Endothelial cell of umbilical vein (primary cell): ENCODE measurements at regions not wholly inside any gene's neighbourhood (a gene's known extent, or its start where the extent isn't known, plus 50 kb on each side); places are given as distances from the start of the nearest gene placed in this dataset.

Experiments used
- BruUV-seq: library from RNA; stranded (reverse); fragments of 400-500 nt; replicated peaks from 2 replicates; lab custom pipeline; 2021; lab: Mats Ljungman, UMichigan
- CTCF ChIA-PET: fragments of 300-600, 350-600 bp; sonication (Branson Sonifier 250); formaldehyde crosslinking; loops from one replicate; lab custom pipeline; 2021; ENCODE audit warnings: antibody characterized with exemption, inconsistent platforms; lab: Charles Lee
- POLR2A ChIA-PET: fragments of 300-600, 350-600 bp; sonication (Branson Sonifier 250); formaldehyde crosslinking; loops from one replicate; lab custom pipeline; 2021; ENCODE audit warnings: antibody characterized with exemption, inconsistent platforms; lab: Charles Lee
- DNase-seq: peaks from one replicate; pipeline ENCODE4 v3.0.0-alpha.2; 2011; ENCODE audit warnings: low read depth, low spot score
- FAIRE-seq: peaks from 2 replicates; lab custom pipeline; 2011; peaks lifted over from hg19 to GRCh38; lab: Jason Lieb, UNC
- H2AFZ ChIP-seq: 2 replicates; pipeline ENCODE4 v1.6.0; 2012; ENCODE audit warnings: low read depth, low read length, control low read depth, inconsistent platforms
- H3K27ac ChIP-seq: 2 replicates; pipeline ENCODE4 v1.5.1; 2011; ENCODE audit warnings: low read depth, mild to moderate bottlenecking, control low read depth, low read length, moderate library complexity; ENCODE audit not compliant: insufficient read depth
- H3K27me3 ChIP-seq, 2 experiments: 2 replicates each; pipeline versions ENCODE4 v1.6.0 to v1.6.1; 2011; ENCODE audit warnings: low read length in 2 of 2, mixed read lengths in 1 of 2; ENCODE audit not compliant: control insufficient read depth in 2 of 2, insufficient read depth in 2 of 2
- H3K36me3 ChIP-seq, 2 experiments: 2 replicates in 1 of 2; 3 replicates in 1 of 2; pipeline ENCODE4 v1.5.1; 2011; ENCODE audit warnings: low read length in 2 of 2, mild to moderate bottlenecking in 1 of 2, moderate library complexity in 1 of 2; ENCODE audit not compliant: control insufficient read depth in 2 of 2, insufficient read depth in 2 of 2; ENCODE audit errors: extremely low read depth in 1 of 2
- H3K4me1 ChIP-seq: 3 replicates; pipeline ENCODE4 v1.5.1; 2011; ENCODE audit warnings: mild to moderate bottlenecking, low read length; ENCODE audit not compliant: control insufficient read depth, insufficient read depth; ENCODE audit errors: extremely low read depth
- H3K4me2 ChIP-seq: 2 replicates; pipeline ENCODE4 v1.6.1; 2011; ENCODE audit warnings: low read length, control low read depth, mixed read lengths; ENCODE audit not compliant: insufficient read depth
- H3K4me3 ChIP-seq, 3 experiments: fragments of 200-600 bp in 1 of 3; sonication (generic), shearing (Covaris generic) in 1 of 3; replicated peaks in 1 of 3; 2 replicates each; pipeline ENCODE4 v1.5.1; 2011 to 2016; ENCODE audit warnings: control low read depth in 3 of 3, low read length in 3 of 3, mild to moderate bottlenecking in 2 of 3, inconsistent platforms in 1 of 3, low read depth in 1 of 3, moderate library complexity in 1 of 3; ENCODE audit not compliant: insufficient read depth in 1 of 3
- H3K79me2 ChIP-seq: 2 replicates; pipeline ENCODE4 v1.6.0; 2012; ENCODE audit warnings: low read length, inconsistent platforms; ENCODE audit not compliant: control insufficient read depth, insufficient read depth
- H3K9ac ChIP-seq: replicated peaks from 2 replicates; pipeline ENCODE3; 2011; ENCODE audit warnings: low read length, control low read depth; ENCODE audit not compliant: insufficient read depth; ENCODE audit errors: extremely low read depth
- H3K9me1 ChIP-seq: replicated peaks from 3 replicates; pipeline ENCODE4 v1.6.0; 2011; ENCODE audit warnings: mild to moderate bottlenecking, low read length; ENCODE audit not compliant: control insufficient read depth, insufficient read depth; ENCODE audit errors: extremely low read depth
- H3K9me3 ChIP-seq: replicated peaks from 2 replicates; pipeline ENCODE4 v1.5.1; 2012; ENCODE audit warnings: low read length, inconsistent platforms; ENCODE audit not compliant: control insufficient read depth, insufficient read depth
- H4K20me1 ChIP-seq: replicated peaks from 2 replicates; pipeline ENCODE3; 2011; ENCODE audit warnings: mild to moderate bottlenecking, low read length; ENCODE audit not compliant: control insufficient read depth, insufficient read depth; ENCODE audit errors: extremely low read depth
- CTCF ChIP-seq, 2 donors: IDR thresholded peaks; 1 replicate in 1 of 2; 2 replicates in 1 of 2; pipeline ENCODE4 v1.5.1; 2011; ENCODE audit warnings: low read length in 2 of 2, mild to moderate bottlenecking in 2 of 2, moderate library complexity in 2 of 2, control low read depth in 1 of 2, inconsistent platforms in 1 of 2, low read depth in 1 of 2; ENCODE audit not compliant: insufficient read depth in 1 of 2; ENCODE audit errors: extremely low read depth in 1 of 2
- EZH2 ChIP-seq: IDR thresholded peaks from 2 replicates; pipeline ENCODE4 v1.6.1; 2012; ENCODE audit warnings: borderline replicate concordance, low read depth, mild to moderate bottlenecking, moderate library complexity, low read length, inconsistent platforms; ENCODE audit not compliant: severe bottlenecking
- FOS ChIP-seq: IDR thresholded peaks from 2 replicates; pipeline ENCODE4 v1.6.1; 2011; ENCODE audit warnings: mild to moderate bottlenecking, low read length, moderate library complexity, borderline replicate concordance; ENCODE audit not compliant: insufficient read depth
- GATA2 ChIP-seq: IDR thresholded peaks from 2 replicates; pipeline ENCODE4 v1.7.0; 2011; ENCODE audit warnings: low read depth, mild to moderate bottlenecking, moderate library complexity, mixed read lengths, low read length; ENCODE audit not compliant: insufficient read length, insufficient read depth
- JUN ChIP-seq: IDR thresholded peaks from 2 replicates; pipeline ENCODE4 v1.6.1; 2011; ENCODE audit warnings: borderline replicate concordance, low read depth; ENCODE audit not compliant: insufficient read length, insufficient read depth
- MAX ChIP-seq: IDR thresholded peaks from 2 replicates; pipeline ENCODE4 v1.6.1; 2011; ENCODE audit not compliant: insufficient read depth, insufficient read length
- MYC ChIP-seq: IDR thresholded peaks from one replicate; pipeline ENCODE4 v1.6.1; 2011; ENCODE audit warnings: mild to moderate bottlenecking, low read depth, low read length
- POLR2A ChIP-seq: IDR thresholded peaks from 2 replicates; pipeline ENCODE4 v1.6.1; 2012; ENCODE audit warnings: low read depth, mild to moderate bottlenecking, control low read depth, low read length
- POLR2AphosphoS5 ChIP-seq: IDR thresholded peaks from 2 replicates; pipeline ENCODE4 v1.6.1; 2012; ENCODE audit warnings: low read depth, mild to moderate bottlenecking, control low read depth, low read length, moderate library complexity; ENCODE audit not compliant: insufficient read depth
- dilution Hi-C: fragments of 300-500 bp; cut with MboI; formaldehyde crosslinking; loops from one replicate; pipeline ENCODE4 v1.15.0; 2019; ENCODE audit warnings: low sequenced_read_pairs; ENCODE audit not compliant: extremely low pct_ligation_motif_present
- intact Hi-C: fragments of 100-400 bp; cut with micrococcal nuclease; formaldehyde crosslinking; loops from one replicate; pipeline ENCODE4 v1.10.0; 2022

- Histone ChIP-seq H3K36me3 (no peaks in the 10 kb centered on the region), H3K9ac (no peak overlapping the region), H3K79me2 (no peaks in the 10 kb centered on the region), H3K4me2 (no peak overlapping the region), H3K4me1 (peaks cover 2% of the 10 kb centered on the region), H3K27me3 (no peaks in the 10 kb centered on the region), H3K9me3 (no peaks in the 10 kb centered on the region), H4K20me1 (no peaks in the 10 kb centered on the region), H3K4me3 (no peak overlapping the region), H3K9me1 (no peaks in the 10 kb centered on the region), H2AFZ (no peak overlapping the region), H3K27ac (no peak overlapping the region)
- TF ChIP-seq EZH2 (no peak), POLR2AphosphoS5 (no peak), POLR2A (no peak), CTCF (IDR thresholded peaks at IDR 0.05; ENCODE audit: extremely low read depth in 1 of 2, insufficient read depth in 1 of 2, low read depth in 1 of 2, low read length in 2 of 2) (no peak), MYC (no peak), MAX (no peak), JUN (no peak), FOS (no peak), GATA2 (no peak)
- FAIRE-seq (no peak), DNase-seq (no peak)
- intact Hi-C loops (no loop called here), dilution Hi-C loops (no loop called here)
- CTCF ChIA-PET: interaction anchor here (0.6 kb wide), 1 partner anchor 567 kb away, joined by 3 read pairs; no protein-coding TSS in a partner anchor
- BruUV-seq: no TSS peak
- POLR2A ChIA-PET: no interaction called here
Observed at GRCh38 chr2:236690726-236691125, 121.1 kb downstream of the ACKR3 start.
